GM12891 (cell line): ENCODE measurements at regions not wholly inside any gene's neighbourhood (a gene's known extent, or its start where the extent isn't known, plus 50 kb on each side); places are given as distances from the start of the nearest gene placed in this dataset.

Experiments used
- POLR2A ChIP-seq: IDR thresholded peaks from 2 replicates; pipeline ENCODE4 v1.6.1; 2011; ENCODE audit warnings: low read depth, low read length, control low read depth
- POLR2AphosphoS5 ChIP-seq: IDR thresholded peaks from 2 replicates; pipeline ENCODE4 v1.6.1; 2011; ENCODE audit warnings: low read depth, low read length, control low read depth
- TAF1 ChIP-seq: IDR thresholded peaks from 2 replicates; pipeline ENCODE4 v1.6.1; 2011; ENCODE audit warnings: low read depth, low read length, control low read depth

GRCh38 chr3:31274326-31275024 is 258.2 kb upstream of the STT3B start:
- TF ChIP-seq POLR2A (no peak), TAF1 (no peak), POLR2AphosphoS5 (no peak)
